HCT116 (cell line): ENCODE measurements at regions not wholly inside any gene's neighbourhood (a gene's known extent, or its start where the extent isn't known, plus 50 kb on each side); places are given as distances from the start of the nearest gene placed in this dataset.

Experiments
- ATAC-seq: fragments of 200-7000 bp; cut with Tn5 transposase; 2 replicates; pipeline ENCODE4 v1.9.1; 2020; ENCODE audit warnings: mild to moderate bottlenecking, moderate library complexity
- BruUV-seq: library from RNA; stranded (reverse); fragments of 400-500 nt; replicated peaks from 2 replicates; lab custom pipeline; 2021; lab: Mats Ljungman, UMichigan
- CTCF ChIA-PET: fragments of 300-600 bp; sonication (Branson Sonifier 250); formaldehyde crosslinking; loops from one replicate; lab custom pipeline; 2021; ENCODE audit warnings: antibody characterized with exemption; lab: Charles Lee
- POLR2A ChIA-PET: fragments of 300-600, 350-600 bp; sonication (Branson Sonifier 250); formaldehyde crosslinking; loops from one replicate; lab custom pipeline; 2021; ENCODE audit warnings: antibody characterized with exemption; lab: Charles Lee
- RAD21 ChIA-PET, 2 experiments: fragments of 300-600 bp; sonication (Branson Sonifier 250); formaldehyde crosslinking; loops; one replicate each; lab custom pipeline; 2023; ENCODE audit warnings: low total read pairs in 2 of 2; ENCODE audit not compliant: uncharacterized antibody in 2 of 2, unreplicated experiment in 2 of 2, low non-redundant PET in 1 of 2; lab: Charles Lee
- DNase-seq: peaks from one replicate; pipeline ENCODE4 v3.0.0-alpha.2; 2010; ENCODE audit warnings: low read depth, low spot score
- H2AFZ ChIP-seq: fragments of 200-600 bp; shearing (Covaris generic), sonication (generic); 2 replicates; pipeline ENCODE4 v1.6.1; 2017; ENCODE audit warnings: low read depth, mixed run types, mixed read lengths, antibody characterized with exemption, low read length; ENCODE audit not compliant: poor library complexity, severe bottlenecking
- H3K27ac ChIP-seq: 2 replicates; pipeline ENCODE4 v1.5.1; 2012; ENCODE audit warnings: low read depth, low read length
- H3K27me3 ChIP-seq: fragments of 200-600 bp; sonication (generic); 2 replicates; pipeline ENCODE4 v1.6.1; 2016; ENCODE audit warnings: mixed run types, low read length, mixed read lengths; ENCODE audit not compliant: insufficient read depth
- H3K36me3 ChIP-seq, 2 experiments: fragments of 200-500 bp in 1 of 2; fragments of 200-600 bp in 1 of 2; sonication (Bioruptor generic) in 1 of 2; sonication (generic) in 1 of 2; 2 replicates each; pipeline versions ENCODE4 v1.5.1 to v1.6.1; 2014 to 2016; ENCODE audit warnings: low read length in 2 of 2, inconsistent platforms in 1 of 2, mixed read lengths in 1 of 2, mixed run types in 1 of 2; ENCODE audit not compliant: insufficient read depth in 2 of 2, control insufficient read depth in 1 of 2
- H3K4me1 ChIP-seq, 2 experiments: fragments of 200-600 bp in 1 of 2; sonication (generic) in 1 of 2; 2 replicates each; pipeline versions ENCODE4 v1.5.1 to v1.6.1; 2012 to 2017; ENCODE audit warnings: low read length in 2 of 2, inconsistent platforms in 1 of 2, mild to moderate bottlenecking in 1 of 2, mixed read lengths in 1 of 2, mixed run types in 1 of 2, moderate library complexity in 1 of 2; ENCODE audit not compliant: insufficient read depth in 2 of 2, control insufficient read depth in 1 of 2
- H3K4me2 ChIP-seq: fragments of 200-600 bp; sonication (generic); 2 replicates; pipeline ENCODE4 v1.6.1; 2017; ENCODE audit warnings: mixed run types, low read length, mixed read lengths
- H3K4me3 ChIP-seq, 2 experiments: fragments of 200-600 bp in 1 of 2; sonication (generic) in 1 of 2; replicated peaks in 1 of 2; 2 replicates each; pipeline ENCODE4 v1.5.1; 2011 to 2016; ENCODE audit warnings: low read length in 2 of 2, control low read depth in 1 of 2, low read depth in 1 of 2, mild to moderate bottlenecking in 1 of 2, mixed read lengths in 1 of 2, mixed run types in 1 of 2
- H3K79me2 ChIP-seq: fragments of 200-600 bp; sonication (generic); 2 replicates; pipeline ENCODE4 v1.6.1; 2017; ENCODE audit warnings: mild to moderate bottlenecking, mixed run types, low read length, moderate library complexity, mixed read lengths; ENCODE audit not compliant: insufficient read depth
- H3K9ac ChIP-seq: fragments of 200-600 bp; sonication (generic); 2 replicates; pipeline ENCODE4 v1.6.1; 2016; ENCODE audit warnings: low read length, mixed read lengths
- H3K9me2 ChIP-seq: fragments of 200-600 bp; sonication (generic), shearing (Covaris generic); 2 replicates; pipeline ENCODE4 v1.6.1; 2017; ENCODE audit warnings: mixed run types, mild to moderate bottlenecking, moderate library complexity; ENCODE audit not compliant: insufficient read depth
- H3K9me3 ChIP-seq, 2 experiments: fragments of 200-500 bp in 1 of 2; fragments of 200-600 bp in 1 of 2; sonication (Bioruptor generic) in 1 of 2; sonication (generic) in 1 of 2; 2 replicates each; pipeline ENCODE4 v1.6.1; 2014 to 2017; ENCODE audit warnings: low read length in 2 of 2, mixed read lengths in 2 of 2, inconsistent platforms in 1 of 2, low read depth in 1 of 2, mild to moderate bottlenecking in 1 of 2, mixed run types in 1 of 2, moderate library complexity in 1 of 2; ENCODE audit not compliant: control insufficient read depth in 1 of 2, insufficient read depth in 1 of 2
- H4K20me1 ChIP-seq: fragments of 200-600 bp; sonication (generic), shearing (Covaris generic); 2 replicates; pipeline ENCODE4 v1.6.1; 2017; ENCODE audit warnings: mixed run types, mild to moderate bottlenecking, moderate library complexity; ENCODE audit not compliant: insufficient read depth
- ATF3 ChIP-seq: IDR thresholded peaks from 2 replicates; pipeline ENCODE4 v1.6.1; 2012
- CBX3 ChIP-seq: IDR thresholded peaks from 2 replicates; pipeline ENCODE4 v1.6.1; 2012; ENCODE audit warnings: low read depth
- EGR1 ChIP-seq: IDR thresholded peaks from 2 replicates; pipeline ENCODE4 v1.6.1; 2012; ENCODE audit warnings: low read depth
- ELF1 ChIP-seq: IDR thresholded peaks from 2 replicates; pipeline ENCODE4 v1.6.1; 2012; ENCODE audit warnings: low read depth, borderline replicate concordance
- EZH2 ChIP-seq: fragments of 200-600 bp; sonication (generic); IDR thresholded peaks from 2 replicates; pipeline ENCODE4 v1.6.1; 2017; ENCODE audit warnings: antibody characterized with exemption, mixed run types
- JUND ChIP-seq: IDR thresholded peaks from 2 replicates; pipeline ENCODE4 v1.6.1; 2012
- MAX ChIP-seq: IDR thresholded peaks from 2 replicates; pipeline ENCODE4 v1.6.1; 2012
- POLR2A ChIP-seq: IDR thresholded peaks from 2 replicates; pipeline ENCODE4 v1.7.0; 2011; ENCODE audit warnings: borderline replicate concordance; ENCODE audit not compliant: insufficient read depth, insufficient read length; ENCODE audit errors: extremely low read depth
- RAD21 ChIP-seq: IDR thresholded peaks from 2 replicates; pipeline ENCODE4 v1.6.1; 2012; ENCODE audit warnings: low read depth, mild to moderate bottlenecking
- REST ChIP-seq: IDR thresholded peaks from 2 replicates; pipeline ENCODE4 v1.6.1; 2012; ENCODE audit warnings: low read depth
- SIN3A ChIP-seq: IDR thresholded peaks from 2 replicates; pipeline ENCODE4 v1.6.1; 2012; ENCODE audit warnings: low read depth
- SP1 ChIP-seq: IDR thresholded peaks from 2 replicates; pipeline ENCODE4 v1.6.1; 2012; ENCODE audit warnings: low read depth
- SRF ChIP-seq: IDR thresholded peaks from 2 replicates; pipeline ENCODE4 v1.6.1; 2012; ENCODE audit warnings: low read depth
- TCF7L2 ChIP-seq: IDR thresholded peaks from 2 replicates; pipeline ENCODE4 v1.7.0; 2011; ENCODE audit warnings: borderline replicate concordance, inconsistent platforms; ENCODE audit not compliant: insufficient read depth, insufficient read length; ENCODE audit errors: extremely low read depth
- YY1 ChIP-seq: IDR thresholded peaks from 2 replicates; pipeline ENCODE4 v1.6.1; 2011; ENCODE audit warnings: low read length, low read depth, moderate library complexity, mild to moderate bottlenecking; ENCODE audit not compliant: insufficient replicate concordance; ENCODE audit errors: extremely low read depth
- ZBTB33 ChIP-seq: IDR thresholded peaks from 2 replicates; pipeline ENCODE4 v1.6.1; 2011; ENCODE audit warnings: mild to moderate bottlenecking, low read length, moderate library complexity; ENCODE audit not compliant: insufficient replicate concordance; ENCODE audit errors: extremely low read depth
- ZFX ChIP-seq: fragments of 450-650 bp; IDR thresholded peaks from 2 replicates; pipeline ENCODE4 v1.6.1; 2017
- ZNF274 ChIP-seq: fragments of 200-500 bp; sonication (Bioruptor generic); IDR thresholded peaks from 2 replicates; pipeline ENCODE4 v1.6.1; 2014; ENCODE audit warnings: mild to moderate bottlenecking, low read depth, low read length, inconsistent platforms
- intact Hi-C: fragments of 100-400 bp; cut with micrococcal nuclease; formaldehyde crosslinking; loops from 2 replicates; pipeline ENCODE4 v1.10.0; 2022

GRCh38 chr9:68644831-68645230 is 60.2 kb upstream of the PIP5K1B start:
- H3K9me2 ChIP-seq: no peaks in the 10 kb centered on the region
- no peak overlapping the region for H2AFZ ChIP-seq
- ChIA-PET CTCF (no interaction called here), POLR2A (no interaction called here), RAD21 (no interaction called here)
- H4K20me1 ChIP-seq: no peaks in the 10 kb centered on the region
- peaks cover 6% of the 10 kb centered on the region; the same call in 1 of the 2 replicates for H3K27me3 ChIP-seq
- no peak overlapping the region for H3K4me2 ChIP-seq
- H3K27ac ChIP-seq: no peak overlapping the region
- H3K9me3 ChIP-seq: no peaks in the 10 kb centered on the region
- ATAC-seq (no peak), DNase-seq (no peak)
- no peaks in the 10 kb centered on the region for H3K36me3 ChIP-seq
- BruUV-seq: no TSS peak
- intact Hi-C loops: no loop called here
- no peak for TF ChIP-seq JUND
- no peak for TF ChIP-seq CBX3
- no peak for TF ChIP-seq ZNF274
- no peak for TF ChIP-seq EZH2
- TF ChIP-seq ATF3: no peak
- no peak for TF ChIP-seq MAX
- no peak for TF ChIP-seq YY1
- no peak for TF ChIP-seq TCF7L2
- no peak for TF ChIP-seq POLR2A
- no peak for TF ChIP-seq ZBTB33
- TF ChIP-seq ZFX: no peak
- no peak for TF ChIP-seq SP1
- TF ChIP-seq REST: no peak
- TF ChIP-seq EGR1: no peak
- TF ChIP-seq ELF1: no peak
- no peak for TF ChIP-seq SRF
- no peak for TF ChIP-seq SIN3A
- TF ChIP-seq RAD21: no peak
- H3K4me3 ChIP-seq: no peak overlapping the region
- H3K4me1 ChIP-seq: no peaks in the 10 kb centered on the region
- no peak overlapping the region for H3K9ac ChIP-seq
- H3K79me2 ChIP-seq: no peaks in the 10 kb centered on the region
